ENCODE measurements at regions not wholly inside any gene's neighbourhood (a gene's known extent, or its start where the extent isn't known, plus 50 kb on each side); places are given as distances from the start of the nearest gene placed in this dataset.

GRCh38 chr18:57970356-57971095 is 73.5 kb upstream of the NEDD4L start:
- Histone ChIP-seq H3K9ac (ENCODE audit: low read length) (no peak overlapping the region), H2AFZ (ENCODE audit: low read depth, low read length) (peak overlapping the region; percentile 37), H3K4me3 (ENCODE audit: low read length) (no peak overlapping the region), H3K27ac (ENCODE audit: low read length) (no peak overlapping the region), H4K20me1 (ENCODE audit: insufficient read depth, low read length) (no peaks in the 10 kb centered on the region), H3K27me3 (ENCODE audit: low read depth, low read length) (no peaks in the 10 kb centered on the region), H3K4me2 (ENCODE audit: low read length) (no peak overlapping the region), H3K9me3 (ENCODE audit: insufficient read depth, low read length) (no peaks in the 10 kb centered on the region), H3K79me2 (ENCODE audit: low read length) (no peaks in the 10 kb centered on the region), H3K4me1 (ENCODE audit: low read length) (peaks cover 20% of the 10 kb centered on the region), H3K36me3 (replicated peaks; ENCODE audit: low read depth, low read length) (no peaks in the 10 kb centered on the region)
- TF ChIP-seq EZH2phosphoT487 (IDR thresholded peaks at IDR 0.05; ENCODE audit: low read depth): no peak
- TF ChIP-seq CTCF (IDR thresholded peaks at IDR 0.05; ENCODE audit: low read depth, low read length): peak; percentile 94

- H3K4me1 ChIP-seq (ENCODE audit: low read length): peaks cover 27% of the 10 kb centered on the region
- no peaks in the 10 kb centered on the region for H3K36me3 ChIP-seq (replicated peaks; ENCODE audit: low read depth, low read length)
- no peak overlapping the region for H3K27ac ChIP-seq (ENCODE audit: low read length)
- H2AFZ ChIP-seq (ENCODE audit: low read depth, low read length): no peak overlapping the region
- 0 out of 2 replicates have a peak overlapping the region, but pooled peaks have one; percentile 1 for H3K4me3 ChIP-seq (ENCODE audit: low read length)
- no peak overlapping the region for H3K4me2 ChIP-seq (ENCODE audit: low read length)
- TF ChIP-seq CTCF (IDR thresholded peaks at IDR 0.05; ENCODE audit: low read depth, low read length) (no peak), EZH2phosphoT487 (IDR thresholded peaks at IDR 0.05; ENCODE audit: low read depth) (no peak)
- no peaks in the 10 kb centered on the region for H3K27me3 ChIP-seq (ENCODE audit: low read depth, low read length)
- H3K9me3 ChIP-seq (ENCODE audit: insufficient read depth, low read length): no peaks in the 10 kb centered on the region
- H3K79me2 ChIP-seq (ENCODE audit: low read length): no peaks in the 10 kb centered on the region
- no peak overlapping the region for H3K9ac ChIP-seq (ENCODE audit: low read length)
- no peaks in the 10 kb centered on the region for H4K20me1 ChIP-seq (ENCODE audit: insufficient read depth, low read length)
Measured at GRCh38 chr18:57969824-57970223, 74.2 kb upstream of the NEDD4L start.

GRCh38 chr18:57965246-57965645 is 78.8 kb upstream of the NEDD4L start:
- Histone ChIP-seq H2AFZ (ENCODE audit: low read depth, low read length) (peak overlapping the region; percentile 84), H3K4me2 (ENCODE audit: low read length) (peak overlapping the region; percentile 53), H3K27me3 (ENCODE audit: low read depth, low read length) (no peaks in the 10 kb centered on the region), H3K9me3 (ENCODE audit: insufficient read depth, low read length) (no peaks in the 10 kb centered on the region), H3K27ac (ENCODE audit: low read length) (peak overlapping the region; percentile 5), H3K4me3 (ENCODE audit: low read length) (peak overlapping the region; percentile 54), H3K9ac (ENCODE audit: low read length) (peak overlapping the region; percentile 32), H4K20me1 (ENCODE audit: insufficient read depth, low read length) (no peaks in the 10 kb centered on the region), H3K36me3 (replicated peaks; ENCODE audit: low read depth, low read length) (no peaks in the 10 kb centered on the region), H3K79me2 (ENCODE audit: low read length) (no peaks in the 10 kb centered on the region), H3K4me1 (ENCODE audit: low read length) (peaks cover 25% of the 10 kb centered on the region)
- TF ChIP-seq EZH2phosphoT487 (IDR thresholded peaks at IDR 0.05; ENCODE audit: low read depth) (no peak), CTCF (IDR thresholded peaks at IDR 0.05; ENCODE audit: low read depth, low read length) (no peak)

DNA sequence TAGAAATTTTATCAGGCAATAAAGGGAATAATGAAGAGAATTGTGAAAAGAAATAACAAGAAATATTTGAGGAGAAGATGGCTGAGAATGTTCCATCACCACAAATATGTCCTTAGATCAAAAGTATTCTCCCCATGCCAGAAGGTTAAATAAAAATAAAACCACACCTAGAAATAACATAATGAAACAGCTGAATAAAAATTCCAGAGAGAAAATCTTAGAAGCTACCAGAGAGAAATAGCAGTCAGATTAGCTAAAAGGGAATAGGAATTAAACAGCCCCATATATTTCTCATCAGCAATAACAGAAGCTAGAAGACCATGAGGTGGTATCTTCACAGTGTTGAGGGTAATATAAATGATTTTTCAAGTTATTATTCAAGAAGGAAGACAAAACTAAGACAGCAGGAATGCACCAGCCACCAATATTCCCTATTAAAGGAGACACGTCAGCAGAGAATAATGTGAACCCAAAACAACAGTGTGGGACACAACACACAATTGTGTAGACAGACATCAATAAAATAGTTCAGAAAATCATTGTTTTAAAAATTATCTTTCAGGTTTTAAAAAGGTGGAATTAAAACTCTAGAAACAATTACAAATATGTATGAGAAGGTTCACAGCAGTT is 82.0 kb upstream of the NEDD4L start:
- H3K4me1 ChIP-seq (ENCODE audit: low read length): peaks cover 19% of the 10 kb centered on the region
- no peak overlapping the region for H3K9ac ChIP-seq (ENCODE audit: low read length)
- H4K20me1 ChIP-seq (ENCODE audit: insufficient read depth, low read length): no peaks in the 10 kb centered on the region
- no peak overlapping the region for H3K27ac ChIP-seq (ENCODE audit: low read length)
- no peak overlapping the region for H3K4me2 ChIP-seq (ENCODE audit: low read length)
- no peaks in the 10 kb centered on the region for H3K79me2 ChIP-seq (ENCODE audit: low read length)
- TF ChIP-seq CTCF (IDR thresholded peaks at IDR 0.05; ENCODE audit: low read depth, low read length) (no peak), EZH2phosphoT487 (IDR thresholded peaks at IDR 0.05; ENCODE audit: low read depth) (no peak)
- H3K9me3 ChIP-seq (ENCODE audit: insufficient read depth, low read length): no peaks in the 10 kb centered on the region
- no peak overlapping the region for H3K4me3 ChIP-seq (ENCODE audit: low read length)
- no peaks in the 10 kb centered on the region for H3K36me3 ChIP-seq (replicated peaks; ENCODE audit: low read depth, low read length)
- H2AFZ ChIP-seq (ENCODE audit: low read depth, low read length): no peak overlapping the region
- H3K27me3 ChIP-seq (ENCODE audit: low read depth, low read length): peaks cover 13% of the 10 kb centered on the region
